GM19397 (cell line): ENCODE measurements at regions not wholly inside any gene's neighbourhood (a gene's known extent, or its start where the extent isn't known, plus 50 kb on each side); places are given as distances from the start of the nearest gene placed in this dataset.
"Not testable (repeated sequence)": the region's sequence is repeated elsewhere in the genome, so short reads cannot be mapped to it uniquely, and the experiment has no call there.

Source experiments
- ATAC-seq: cut with Tn5 transposase; IDR thresholded peaks from one replicate; pipeline ENCODE4 v1.9.1; 2021; ENCODE audit warnings: mild to moderate bottlenecking, moderate library complexity; ENCODE audit not compliant: unreplicated experiment

DNA sequence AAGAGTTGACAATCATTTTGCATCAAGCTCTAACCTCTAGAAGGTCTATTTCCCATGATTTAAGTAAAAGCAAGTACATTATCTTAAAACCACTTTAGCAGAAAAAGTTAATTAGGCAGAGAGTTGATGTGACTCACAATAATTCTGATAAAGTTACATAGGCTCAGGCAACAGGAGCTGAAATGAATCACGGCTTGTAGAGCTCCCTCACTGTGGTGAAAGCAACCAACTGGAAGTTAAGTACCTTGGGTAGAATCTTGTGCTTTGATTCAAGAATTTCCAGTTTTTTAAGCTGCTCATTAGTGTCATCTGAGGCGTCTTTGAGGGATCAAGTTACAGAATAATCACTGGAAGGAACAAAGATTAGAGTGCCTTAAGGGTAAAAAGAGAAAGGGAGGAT, 68.9 kb upstream of the NFE2L3 start:
- no peak for ATAC-seq

DNA sequence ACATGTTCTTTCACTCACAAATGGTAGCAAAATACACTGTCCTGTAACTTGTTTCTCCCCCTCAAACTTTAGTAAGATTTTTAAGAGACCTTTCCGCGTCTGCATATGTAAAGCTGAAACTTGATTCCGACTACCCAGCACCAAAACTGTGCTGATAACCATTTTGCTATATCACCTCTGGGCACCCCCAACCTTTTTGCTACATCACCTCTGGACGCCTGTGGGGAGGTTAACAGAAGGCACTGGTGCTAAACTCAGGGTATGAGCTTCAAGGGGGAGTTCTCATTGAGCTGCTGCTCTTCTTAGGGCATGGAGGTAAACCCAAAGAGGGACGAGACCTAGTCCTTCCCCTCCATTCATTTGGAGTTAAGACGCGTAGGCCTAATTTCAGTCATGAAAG, 67.6 kb upstream of the NFE2L3 start:
- ATAC-seq = no peak

DNA sequence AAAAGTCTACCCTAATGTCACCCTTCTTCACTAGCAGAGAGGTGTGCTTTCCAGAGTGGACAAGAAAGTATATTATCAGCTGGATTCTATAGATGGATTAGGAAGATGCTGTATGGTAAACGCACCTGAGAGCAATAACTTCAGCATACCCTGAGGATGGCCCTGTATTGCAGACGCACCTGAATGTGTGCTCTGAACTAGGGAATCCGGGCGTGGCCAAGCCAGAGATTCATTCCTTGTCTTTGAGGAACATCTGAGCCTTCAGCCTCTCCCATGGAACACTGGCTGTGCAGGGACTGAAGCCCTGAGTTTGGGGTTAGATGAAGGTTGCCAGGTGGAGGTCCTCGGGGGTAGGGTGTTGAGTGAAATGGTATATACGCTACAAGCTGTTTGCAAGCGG, 66.2 kb upstream of the NFE2L3 start:
- no peak for ATAC-seq

DNA sequence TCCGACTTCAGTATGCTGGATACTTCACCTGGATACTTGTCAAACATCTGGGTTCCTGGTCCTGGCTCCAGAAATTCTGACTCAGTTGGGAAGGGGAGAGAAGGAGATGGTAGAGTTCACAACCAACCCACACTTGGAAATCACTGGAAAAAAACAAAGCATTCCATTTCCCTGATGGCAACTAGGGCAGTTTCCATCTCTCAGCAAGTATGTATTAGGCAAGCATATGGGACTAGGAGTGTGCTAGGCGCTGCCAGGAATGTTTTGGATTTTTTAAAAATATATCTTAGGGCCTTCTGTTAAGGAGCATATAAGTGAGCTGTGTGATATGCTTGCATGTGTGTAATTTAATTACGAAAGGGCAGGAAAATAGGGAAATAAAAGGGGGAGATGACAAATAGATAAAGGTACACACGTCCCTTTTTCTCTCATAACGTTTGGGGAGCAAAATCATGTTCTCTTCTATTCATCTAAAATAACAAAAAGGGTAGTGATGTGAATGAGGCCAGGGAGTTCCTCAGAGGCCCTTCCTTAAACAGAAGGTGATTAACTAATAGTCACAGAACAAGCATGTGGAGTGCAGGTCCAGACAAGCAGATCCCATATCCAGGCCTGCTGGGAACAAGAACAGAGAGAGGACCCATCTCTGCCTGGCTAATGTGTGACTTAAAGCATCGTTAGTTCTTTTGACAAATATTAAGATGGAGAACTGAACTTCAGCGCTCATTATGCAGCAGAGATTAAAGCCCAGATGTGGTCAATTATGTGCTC, 64.5 kb upstream of the NFE2L3 start:
- no peak for ATAC-seq

DNA sequence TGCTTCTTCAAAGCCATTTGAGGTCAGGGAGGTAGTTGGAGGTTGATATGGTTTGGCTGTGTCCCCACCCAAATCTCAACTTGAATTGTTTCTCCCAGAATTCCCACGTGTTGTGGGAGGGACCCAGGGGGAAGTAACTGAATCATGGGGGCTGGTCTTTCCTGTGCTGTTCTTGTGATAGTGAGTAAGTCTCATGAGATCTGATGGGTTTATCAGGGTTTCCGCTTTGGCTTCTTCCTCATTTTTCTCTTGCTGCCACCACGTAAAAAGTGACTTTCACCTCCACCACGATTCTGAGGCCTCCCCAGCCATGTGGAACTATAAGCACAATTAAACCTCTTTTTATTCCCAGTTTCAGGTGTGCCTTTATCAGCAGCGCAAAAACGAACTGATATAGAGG, 62.5 kb upstream of the NFE2L3 start:
- not testable (repeated sequence) for ATAC-seq

DNA sequence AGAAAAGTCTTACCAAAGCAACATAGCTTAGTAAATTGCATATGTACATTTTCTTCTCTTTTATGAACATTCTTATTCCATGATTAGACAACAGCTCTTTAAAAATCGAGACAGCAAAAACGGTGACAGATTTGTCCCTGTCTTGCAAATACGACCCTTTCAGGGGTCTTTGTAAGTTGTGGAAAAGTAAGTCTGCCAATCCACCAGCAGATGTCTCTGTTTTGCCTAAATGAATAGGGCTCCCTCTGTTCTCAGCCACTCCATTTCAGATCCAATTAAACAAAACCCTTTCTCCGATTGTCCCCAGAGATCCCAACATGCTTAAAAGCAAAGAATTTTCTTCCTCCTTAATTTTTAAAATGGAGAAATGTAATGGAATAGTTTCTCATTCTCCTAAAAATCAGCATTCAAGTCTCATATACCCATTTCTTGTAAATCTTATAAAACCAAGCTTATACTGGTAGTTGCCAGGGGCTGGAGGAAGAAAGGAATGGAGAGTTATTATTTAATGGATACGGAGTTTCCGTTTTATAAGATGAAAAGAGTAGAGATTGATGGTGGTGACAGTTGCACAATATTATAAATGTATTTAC, 61.0 kb upstream of the NFE2L3 start:
- no peak for ATAC-seq

DNA sequence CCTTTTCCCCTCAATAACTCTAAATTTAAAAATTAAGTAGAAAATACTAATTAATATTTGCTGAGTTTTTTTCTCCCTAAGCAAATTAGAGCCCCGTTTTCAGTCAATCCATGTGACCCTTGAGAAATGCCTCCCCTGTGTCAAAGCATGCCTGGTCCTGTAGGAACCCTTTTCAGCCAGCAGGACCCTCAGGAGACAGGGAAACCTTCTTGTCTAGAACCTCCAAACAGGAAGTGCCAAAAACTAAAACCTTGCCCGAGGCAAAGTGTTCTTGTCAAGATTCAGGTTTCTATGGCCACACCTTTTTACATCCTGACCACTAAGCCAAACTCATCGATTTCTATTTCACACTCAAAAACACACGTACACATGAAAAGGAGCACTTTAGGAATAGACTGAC, 60.1 kb upstream of the NFE2L3 start:
- ATAC-seq = no peak

DNA sequence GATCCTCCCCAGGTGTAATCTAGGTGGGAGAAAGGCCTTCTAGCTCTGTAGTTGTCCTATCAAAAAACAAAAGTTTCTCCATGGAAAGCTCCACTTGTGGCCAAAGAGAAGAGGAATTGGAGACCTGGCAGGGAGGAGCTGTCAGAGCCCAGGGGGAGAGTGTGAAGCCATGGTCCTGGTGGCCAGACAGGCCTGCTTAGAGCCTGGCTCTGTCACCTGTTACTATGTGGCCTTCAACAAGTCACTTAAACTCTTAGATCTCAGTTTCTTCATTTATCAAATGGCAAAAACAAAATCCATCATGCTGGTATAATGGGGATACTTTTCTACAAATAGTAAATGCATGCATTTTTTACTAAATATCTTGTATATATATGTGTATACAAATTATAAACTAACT, 59.0 kb upstream of the NFE2L3 start:
- no peak for ATAC-seq

DNA sequence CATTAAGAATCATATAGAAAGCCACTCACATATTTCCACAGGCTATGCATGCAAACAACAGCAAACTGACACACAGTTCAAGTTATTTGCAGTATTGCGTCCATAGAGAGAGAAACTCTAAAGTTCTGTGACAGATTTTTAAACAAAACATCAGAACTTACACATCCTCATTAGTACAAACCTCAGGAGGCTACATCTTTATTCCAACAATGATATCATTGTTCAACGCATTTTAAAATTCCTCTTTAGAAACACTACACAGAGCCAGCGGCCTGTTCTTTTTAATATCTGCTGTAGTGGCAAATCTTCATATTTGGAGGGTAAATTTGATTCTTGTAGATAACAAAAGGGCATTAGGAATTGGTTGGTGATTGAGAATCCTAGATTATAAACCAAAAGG, 55.9 kb upstream of the NFE2L3 start:
- ATAC-seq = no peak

DNA sequence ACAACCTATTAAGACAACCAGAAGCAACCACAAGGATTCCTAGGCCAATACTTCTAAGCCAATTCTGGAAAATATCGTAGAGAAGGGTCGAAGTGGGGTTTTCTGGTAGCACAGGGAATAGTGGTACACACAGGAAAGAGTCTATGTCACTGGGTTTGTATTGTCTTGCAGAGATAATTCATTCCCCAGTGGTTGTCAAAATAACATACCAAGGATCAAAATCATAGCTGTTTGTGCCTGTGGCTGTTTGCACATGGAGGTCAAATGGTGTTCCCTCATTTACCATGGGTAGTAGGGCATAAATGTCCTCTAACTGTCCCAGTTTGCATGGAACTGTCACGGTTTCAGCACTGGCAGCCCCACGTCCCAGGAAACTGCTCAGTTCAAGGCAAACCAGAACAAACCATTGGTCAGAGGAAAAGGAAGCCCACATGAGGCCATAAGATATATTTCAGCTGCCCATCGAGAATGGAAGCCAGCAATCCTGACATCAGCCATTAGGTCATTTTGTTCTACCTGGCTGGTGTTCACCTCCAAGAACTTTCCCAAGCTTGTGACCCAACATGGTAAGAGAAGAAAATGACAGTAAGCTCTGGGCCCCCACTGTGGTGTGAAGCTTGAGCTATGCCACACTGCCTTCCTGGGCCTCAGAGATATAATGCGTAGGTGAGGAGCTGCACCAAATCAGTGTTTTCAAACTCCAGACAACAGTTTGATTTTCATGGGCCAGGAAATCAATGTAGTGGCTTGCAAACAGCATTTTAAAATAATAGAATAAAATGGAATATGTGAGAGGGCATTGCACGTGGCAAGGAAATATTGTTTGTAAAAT, 53.9 kb upstream of the NFE2L3 start:
- no peak for ATAC-seq

DNA sequence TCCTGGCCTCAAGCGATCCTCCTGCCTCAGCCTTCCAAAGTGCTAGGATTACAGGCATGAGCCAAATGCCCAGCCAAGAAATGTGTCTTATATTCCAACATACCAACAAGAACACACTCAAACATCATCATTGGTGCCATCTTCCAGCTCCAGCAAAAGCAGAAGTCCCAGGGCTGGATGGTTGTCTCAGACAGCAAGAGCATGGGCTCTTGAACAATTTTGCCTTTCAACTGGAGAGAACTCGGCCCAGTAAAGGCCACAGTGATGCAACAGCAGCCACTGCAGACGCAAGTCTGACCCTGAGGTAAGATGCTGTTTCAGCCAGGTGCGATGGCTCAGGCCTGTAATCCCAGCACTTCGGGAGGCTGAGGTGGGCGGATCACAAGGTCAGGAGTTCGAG, 52.8 kb upstream of the NFE2L3 start:
- no peak for ATAC-seq

DNA sequence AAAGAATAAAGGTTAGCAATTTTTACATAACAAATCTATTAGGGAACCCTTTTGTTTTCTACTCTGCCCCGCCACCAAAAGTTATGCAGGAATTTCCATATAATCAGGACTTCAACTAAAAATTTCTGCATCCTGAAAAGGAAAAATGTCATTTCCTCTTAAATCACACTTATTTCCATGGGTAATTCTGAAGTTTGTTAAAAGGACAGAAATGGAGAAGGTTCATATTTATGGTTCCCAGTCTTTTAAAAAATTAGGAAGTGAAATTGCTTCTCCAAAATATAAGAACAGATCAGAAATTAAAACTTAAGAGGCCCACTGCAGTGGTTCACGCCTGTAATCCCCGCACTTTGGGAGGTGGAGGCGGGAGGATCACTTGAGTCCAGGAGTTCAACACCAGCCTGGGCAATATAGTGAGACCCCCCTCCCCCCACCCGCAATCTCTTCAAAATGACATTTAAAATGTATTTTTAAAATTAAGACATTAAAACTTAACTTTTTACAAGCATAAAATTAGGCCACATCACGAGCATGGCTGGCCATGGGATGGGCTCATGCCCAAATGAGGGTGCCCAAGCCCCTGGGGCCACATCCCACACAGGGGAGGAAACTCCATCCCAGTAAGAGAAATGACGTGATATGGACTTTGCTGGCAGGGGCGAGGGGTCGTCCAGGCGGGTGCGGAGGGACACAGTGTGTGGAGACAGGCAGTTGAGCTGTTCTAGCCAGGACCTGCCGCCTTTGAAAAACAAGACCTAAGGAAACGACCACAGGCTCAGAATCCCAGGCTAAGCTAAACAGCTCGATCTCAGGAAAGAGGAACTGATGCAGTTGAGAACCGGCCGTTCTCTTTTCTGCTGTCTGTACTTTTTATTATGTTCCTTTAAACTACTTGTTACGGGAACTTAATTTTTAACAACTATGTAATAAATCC, 51.3 kb upstream of the NFE2L3 start:
- no peak for ATAC-seq

DNA sequence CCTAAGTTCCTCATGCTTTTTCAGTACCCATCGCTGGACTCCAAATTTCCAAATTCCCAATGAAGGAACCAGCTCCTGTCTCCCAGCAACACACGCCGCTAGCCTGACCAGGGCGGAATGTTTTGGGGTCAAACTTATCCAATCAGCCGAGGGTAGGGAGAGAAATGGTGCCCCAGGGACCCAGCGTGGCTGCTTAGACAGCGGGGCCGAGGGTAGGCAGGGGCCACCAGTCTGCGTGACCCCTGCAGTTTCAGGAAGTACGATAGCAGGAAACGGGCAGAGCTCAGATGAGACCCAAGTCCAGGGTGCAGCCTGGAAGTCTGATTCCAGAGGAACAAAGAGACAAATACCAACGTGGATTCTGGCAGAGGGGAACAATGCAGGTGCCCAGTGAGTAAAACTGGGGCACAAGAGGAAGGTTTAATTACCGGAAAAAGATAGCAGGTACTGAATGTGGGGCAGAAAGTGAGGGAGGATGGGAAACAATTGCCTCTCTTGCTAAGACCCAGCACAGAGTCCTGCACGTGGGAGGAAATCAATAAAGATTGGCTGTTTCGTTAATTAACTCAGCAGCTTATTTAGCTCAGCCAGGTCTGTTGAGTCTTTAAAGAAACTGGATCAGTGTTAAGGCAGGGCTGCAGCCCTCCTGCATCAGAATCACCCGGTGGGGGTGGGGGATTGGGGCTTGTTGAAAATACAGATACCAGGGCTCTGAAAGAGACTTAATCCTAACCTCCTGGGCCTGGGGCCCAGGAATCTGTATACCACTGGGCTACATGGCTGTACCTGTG, 50.4 kb upstream of the NFE2L3 start:
- no peak for ATAC-seq

DNA sequence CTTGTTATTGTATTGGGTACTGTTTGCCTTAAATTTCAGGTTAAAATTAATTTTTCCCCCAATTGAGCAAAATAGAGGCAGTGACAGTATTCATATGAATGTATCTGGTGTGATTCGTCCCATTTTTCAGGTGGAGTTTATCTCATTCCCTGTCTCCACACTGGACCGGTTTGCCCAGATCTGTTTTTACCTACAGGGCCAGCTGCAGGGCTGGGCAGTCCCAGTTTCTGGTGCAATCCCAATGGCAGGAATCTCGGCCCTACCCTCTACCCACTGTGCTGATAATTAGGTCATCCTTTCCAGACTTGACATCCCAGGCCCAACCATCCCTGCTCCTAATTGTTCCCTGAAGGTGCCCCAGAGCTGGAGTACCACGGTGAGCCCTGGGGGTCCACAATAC, 49.8 kb upstream of the NFE2L3 start:
- no peak for ATAC-seq
